Glomerular visceral epithelial cell (primary cell): ENCODE measurements at regions not wholly inside any gene's neighbourhood (a gene's known extent, or its start where the extent isn't known, plus 50 kb on each side); places are given as distances from the start of the nearest gene placed in this dataset.

ENCODE experiments used
- DNase-seq: peaks from one replicate; pipeline ENCODE4 v3.0.0-alpha.2; 2016; ENCODE audit errors: extremely low spot score

- no peak for DNase-seq
These were observed 200.4 kb upstream of the PCDH15 start for GRCh38 chr10:55001422-55001821.

GRCh38 chr10:54993148-54993547 is 192.1 kb upstream of the PCDH15 start:
- no peak for DNase-seq

- peak; percentile 9 for DNase-seq
These were observed 184.7 kb upstream of the PCDH15 start for GRCh38 chr10:54985732-54986131.

- DNase-seq, result no peak
These were observed 182.2 kb upstream of the PCDH15 start for GRCh38 chr10:54983255-54983654.

- no peak for DNase-seq
These were observed 161.3 kb upstream of the PCDH15 start for GRCh38 chr10:54962134-54962900.

- no peak for DNase-seq
These were observed 160.0 kb upstream of the PCDH15 start for GRCh38 chr10:54961040-54961439.

- no peak for DNase-seq
These were observed 157.8 kb upstream of the PCDH15 start for GRCh38 chr10:54958844-54959243.

- DNase-seq, result no peak
These were observed 146.6 kb upstream of the PCDH15 start for GRCh38 chr10:54947605-54948004.

GRCh38 chr10:54940418-54940817 is 139.4 kb upstream of the PCDH15 start:
- DNase-seq, result no peak

- DNase-seq, result no peak
These were observed 113.0 kb upstream of the PCDH15 start for GRCh38 chr10:54914049-54914448.

GRCh38 chr10:54909165-54909564 is 108.1 kb upstream of the PCDH15 start:
- no peak for DNase-seq

- DNase-seq, result no peak
These were observed 107.0 kb upstream of the PCDH15 start for GRCh38 chr10:54908019-54908418.

- DNase-seq, result no peak
These were observed 105.9 kb upstream of the PCDH15 start for GRCh38 chr10:54906940-54907339.

GRCh38 chr10:54905578-54906192 is 104.7 kb upstream of the PCDH15 start:
- no peak for DNase-seq

GRCh38 chr10:54904833-54905232 is 103.8 kb upstream of the PCDH15 start:
- no peak for DNase-seq

- DNase-seq, result no peak
These were observed 102.7 kb upstream of the PCDH15 start for GRCh38 chr10:54903745-54904144.

GRCh38 chr10:54900584-54900983 is 99.6 kb upstream of the PCDH15 start:
- no peak for DNase-seq

GRCh38 chr10:54880996-54881395 is 80.0 kb upstream of the PCDH15 start:
- DNase-seq, result no peak

GRCh38 chr10:54869022-54869421 is 68.0 kb upstream of the PCDH15 start:
- DNase-seq, result no peak

GRCh38 chr10:54866666-54867065 is 65.6 kb upstream of the PCDH15 start:
- DNase-seq, result no peak

- no peak for DNase-seq
These were observed 53.8 kb upstream of the PCDH15 start for GRCh38 chr10:54854843-54855242.

- no peak for DNase-seq
These were observed 53.4 kb upstream of the PCDH15 start for GRCh38 chr10:54854389-54854788.

GRCh38 chr10:54853883-54854282 is 52.9 kb upstream of the PCDH15 start:
- DNase-seq, result no peak
